Mucosa of descending colon (tissue), 3 donors: ENCODE measurements at regions not wholly inside any gene's neighbourhood (a gene's known extent, or its start where the extent isn't known, plus 50 kb on each side); places are given as distances from the start of the nearest gene placed in this dataset.

Experiments used
- ATAC-seq: fragments of 200-7000 bp; cut with Tn5 transposase; one replicate; pipeline ENCODE4 v1.9.1; 2020; ENCODE audit warnings: mild to moderate bottlenecking, moderate library complexity
- DNase-seq, 3 donors: peaks; one replicate each; pipeline ENCODE4 v3.0.0-alpha.2; 2020
- H3K36me3 ChIP-seq: fragments of 200-600 bp; one replicate; pipeline ENCODE4 v1.8.0; 2021; ENCODE audit warnings: low read depth, mild to moderate bottlenecking
- H3K4me1 ChIP-seq: fragments of 200-600 bp; one replicate; pipeline ENCODE4 v1.8.0; 2021; ENCODE audit warnings: low read depth, mild to moderate bottlenecking
- H3K4me3 ChIP-seq: fragments of 200-600 bp; one replicate; pipeline ENCODE4 v1.8.0; 2021; ENCODE audit warnings: mild to moderate bottlenecking
- H3K9me3 ChIP-seq: fragments of 200-600 bp; one replicate; pipeline ENCODE4 v1.8.0; 2021; ENCODE audit warnings: mild to moderate bottlenecking
- intact Hi-C, 2 donors: fragments of 100-400 bp; cut with DNase I in 1 of 2; cut with micrococcal nuclease in 1 of 2; formaldehyde crosslinking; loops; one replicate each; pipeline versions ENCODE4 v1.11.0 to v1.11.1; 2022; cut with DNase I, micrococcal nuclease
- TF ChIP-seq, protein P1 (sequence below): fragments of 200-600 bp; IDR thresholded peaks from one replicate; pipeline ENCODE4 v1.8.0; 2022; ENCODE audit warnings: antibody characterized with exemption, mild to moderate bottlenecking
- donor health status: DM: no; HTN: no; CAD: no; lungs with moderate emphysema.
- donor health status: DM: no; HTN: no; CAD: no.
- donor health status: DM: no; HTN: yes; CAD: no.

DNA sequence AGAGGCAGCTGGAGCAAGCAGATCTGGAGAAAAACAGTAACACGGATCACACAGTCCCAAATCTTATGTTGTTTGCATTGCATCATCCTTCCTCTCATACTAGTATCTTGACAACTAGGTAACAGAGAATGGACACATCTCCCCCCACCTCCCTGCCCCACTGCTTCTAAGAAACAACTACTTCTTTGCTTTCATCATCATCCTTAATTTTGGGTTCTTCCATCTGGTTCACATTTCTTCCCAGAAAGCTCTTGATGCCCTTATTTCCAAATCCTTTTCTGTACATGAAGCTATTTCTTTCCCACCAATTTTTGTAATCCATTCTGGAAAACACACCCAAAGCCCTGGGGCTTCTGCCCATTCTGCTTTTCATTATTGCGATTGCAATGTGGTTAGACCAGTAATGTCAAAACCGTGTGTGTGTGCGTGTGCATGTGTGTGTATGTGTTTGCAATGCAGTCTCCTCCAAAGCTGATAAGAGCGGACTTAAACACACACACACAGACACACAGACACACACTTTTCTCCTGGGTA lies 254.7 kb upstream of the SLC30A5 start:
- no peak for DNase-seq
- Histone ChIP-seq H3K36me3 (no peaks in the 10 kb centered on the region), H3K4me3 (no peak overlapping the region), H3K4me1 (no peaks in the 10 kb centered on the region), H3K9me3 (no peaks in the 10 kb centered on the region)
- ATAC-seq = no peak
- intact Hi-C loops = no loop called here
- TF ChIP-seq, protein P1, sequence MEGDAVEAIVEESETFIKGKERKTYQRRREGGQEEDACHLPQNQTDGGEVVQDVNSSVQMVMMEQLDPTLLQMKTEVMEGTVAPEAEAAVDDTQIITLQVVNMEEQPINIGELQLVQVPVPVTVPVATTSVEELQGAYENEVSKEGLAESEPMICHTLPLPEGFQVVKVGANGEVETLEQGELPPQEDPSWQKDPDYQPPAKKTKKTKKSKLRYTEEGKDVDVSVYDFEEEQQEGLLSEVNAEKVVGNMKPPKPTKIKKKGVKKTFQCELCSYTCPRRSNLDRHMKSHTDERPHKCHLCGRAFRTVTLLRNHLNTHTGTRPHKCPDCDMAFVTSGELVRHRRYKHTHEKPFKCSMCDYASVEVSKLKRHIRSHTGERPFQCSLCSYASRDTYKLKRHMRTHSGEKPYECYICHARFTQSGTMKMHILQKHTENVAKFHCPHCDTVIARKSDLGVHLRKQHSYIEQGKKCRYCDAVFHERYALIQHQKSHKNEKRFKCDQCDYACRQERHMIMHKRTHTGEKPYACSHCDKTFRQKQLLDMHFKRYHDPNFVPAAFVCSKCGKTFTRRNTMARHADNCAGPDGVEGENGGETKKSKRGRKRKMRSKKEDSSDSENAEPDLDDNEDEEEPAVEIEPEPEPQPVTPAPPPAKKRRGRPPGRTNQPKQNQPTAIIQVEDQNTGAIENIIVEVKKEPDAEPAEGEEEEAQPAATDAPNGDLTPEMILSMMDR = no peak

DNA sequence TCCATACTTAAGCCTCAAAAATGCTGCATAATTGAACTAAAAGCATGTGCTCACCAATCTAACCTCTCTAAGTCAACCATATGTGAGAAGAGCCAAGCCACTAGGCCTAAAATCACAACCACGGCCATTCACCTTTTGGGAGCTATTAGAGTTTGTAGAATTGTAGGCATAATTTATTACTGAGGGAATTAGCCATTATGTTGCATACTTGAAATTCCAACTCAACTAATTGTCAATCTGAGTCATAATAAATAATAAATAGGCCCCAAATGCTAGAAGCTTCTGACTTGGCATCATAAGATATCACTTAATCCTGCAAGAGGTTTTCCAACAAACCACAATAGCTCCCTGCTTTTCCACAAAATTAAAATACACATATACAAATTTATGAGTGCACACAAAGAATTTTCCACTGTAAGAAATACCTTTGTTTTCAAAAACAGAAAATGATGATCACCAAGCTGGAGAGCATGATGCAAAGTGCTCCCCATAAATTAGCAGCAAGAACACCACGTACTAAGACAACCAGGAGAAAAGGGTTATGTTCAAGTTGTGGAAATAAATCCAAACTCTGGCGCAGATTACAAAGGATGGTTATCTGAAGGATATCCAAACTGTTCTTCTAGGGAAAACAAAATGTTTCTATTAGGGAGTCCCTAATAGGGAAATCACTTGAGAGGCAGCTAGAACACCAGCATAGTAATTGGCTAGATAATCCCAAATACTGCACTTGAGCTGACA lies 250.0 kb upstream of the SLC30A5 start:
- Histone ChIP-seq H3K4me3 (no peak overlapping the region), H3K36me3 (no peaks in the 10 kb centered on the region), H3K4me1 (no peaks in the 10 kb centered on the region), H3K9me3 (no peaks in the 10 kb centered on the region)
- ATAC-seq (no peak), DNase-seq (no peak)
- TF ChIP-seq, protein P1 = no peak
- intact Hi-C loops = no loop called here

DNA sequence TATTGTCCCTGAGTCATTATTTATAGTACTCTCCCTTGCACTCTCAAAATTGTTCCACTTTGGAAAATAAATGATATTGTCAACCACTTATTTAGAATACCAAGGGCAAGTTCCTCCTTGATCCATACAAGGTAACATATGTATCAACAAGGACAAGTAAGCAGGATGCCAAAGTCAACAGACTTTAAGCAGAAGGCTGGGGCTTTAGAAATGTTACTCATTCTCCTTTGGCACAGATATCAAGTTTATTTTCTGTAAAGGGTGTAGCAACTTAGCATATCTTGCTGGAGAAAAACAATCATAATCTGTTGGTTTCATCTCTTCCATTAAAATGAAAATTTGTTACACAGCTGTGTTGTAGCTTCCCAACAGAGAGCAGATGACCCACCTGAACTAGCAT lies 248.7 kb upstream of the SLC30A5 start:
- ATAC-seq (no peak), DNase-seq (no peak)
- H3K36me3 ChIP-seq = no peaks in the 10 kb centered on the region
- H3K4me1 ChIP-seq = no peaks in the 10 kb centered on the region
- TF ChIP-seq, protein P1 = no peak
- intact Hi-C loops = no loop called here
- no peak overlapping the region for H3K4me3 ChIP-seq
- H3K9me3 ChIP-seq = no peaks in the 10 kb centered on the region

DNA sequence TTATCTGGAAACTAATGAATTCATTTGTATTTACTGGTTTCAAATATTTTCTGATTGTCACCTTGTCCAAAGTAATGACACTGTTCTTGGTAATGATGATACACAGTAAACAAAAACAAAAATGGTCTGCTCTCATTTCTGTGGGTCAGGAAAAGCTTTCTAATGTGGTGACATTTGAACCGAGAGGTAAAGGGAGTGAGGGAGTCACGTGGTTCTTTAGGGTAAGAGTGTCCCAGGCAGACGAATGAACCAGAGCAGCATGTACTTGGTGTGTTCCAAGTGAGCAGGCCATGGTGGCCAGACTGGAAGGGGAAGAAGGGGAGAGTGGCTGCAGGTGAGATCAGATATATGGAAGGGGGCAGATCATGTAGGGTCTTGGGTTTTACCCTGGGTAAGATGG lies 247.0 kb upstream of the SLC30A5 start:
- H3K4me3 ChIP-seq = no peak overlapping the region
- DNase-seq (no peak), ATAC-seq (no peak)
- TF ChIP-seq, protein P1 = no peak
- no peaks in the 10 kb centered on the region for H3K4me1 ChIP-seq
- H3K9me3 ChIP-seq = no peaks in the 10 kb centered on the region
- intact Hi-C loops = no loop called here
- H3K36me3 ChIP-seq = no peaks in the 10 kb centered on the region

DNA sequence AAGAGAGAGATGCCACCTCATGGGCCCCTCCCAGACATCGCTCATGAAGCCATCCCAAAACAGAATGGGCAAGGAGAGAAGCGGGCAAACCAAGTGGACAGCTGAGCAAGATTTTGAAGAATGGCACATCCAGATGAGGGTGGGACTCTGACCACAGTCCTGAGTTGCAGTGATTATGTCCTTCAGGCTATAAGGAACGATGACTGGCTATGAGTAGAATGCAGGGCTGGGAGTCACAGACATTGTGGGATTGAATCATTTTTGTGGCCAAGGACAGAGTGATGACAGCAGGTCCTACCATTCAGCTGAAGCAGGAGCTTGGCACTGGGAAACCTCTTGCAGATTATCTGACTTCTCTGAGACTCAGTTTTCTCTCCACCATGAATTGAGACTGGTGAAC lies 245.7 kb upstream of the SLC30A5 start:
- Histone ChIP-seq H3K4me3 (no peak overlapping the region), H3K9me3 (no peaks in the 10 kb centered on the region), H3K4me1 (no peaks in the 10 kb centered on the region), H3K36me3 (no peaks in the 10 kb centered on the region)
- no peak for ATAC-seq
- intact Hi-C loops = no loop called here
- DNase-seq = no peak
- TF ChIP-seq, protein P1 = no peak
